Panc1 (cell line): ENCODE measurements at regions not wholly inside any gene's neighbourhood (a gene's known extent, or its start where the extent isn't known, plus 50 kb on each side); places are given as distances from the start of the nearest gene placed in this dataset.

Experiments used
- ATAC-seq: fragments of 200-7000 bp; cut with Tn5 transposase; 2 replicates; pipeline ENCODE4 v1.9.1; 2020; ENCODE audit warnings: mild to moderate bottlenecking, moderate library complexity
- BruUV-seq: library from RNA; stranded (reverse); fragments of 400-500 nt; replicated peaks from 2 replicates; lab custom pipeline; 2021; lab: Mats Ljungman, UMichigan
- CTCF ChIA-PET: fragments of 300-600 bp; sonication (Branson Sonifier 250); formaldehyde crosslinking; loops from one replicate; lab custom pipeline; 2022; ENCODE audit warnings: antibody characterized with exemption; lab: Charles Lee
- POLR2A ChIA-PET: fragments of 300-600 bp; sonication (Branson Sonifier 250); formaldehyde crosslinking; loops from one replicate; lab custom pipeline; 2022; ENCODE audit warnings: antibody characterized with exemption; lab: Charles Lee
- DNase-seq: peaks from one replicate; pipeline ENCODE4 v3.0.0-alpha.2; 2010; ENCODE audit warnings: low read depth, low spot score
- H3K27ac ChIP-seq: 2 replicates; pipeline ENCODE4 v1.5.1; 2011; ENCODE audit warnings: mild to moderate bottlenecking, low read length, inconsistent platforms
- H3K27me3 ChIP-seq: fragments of 200-500 bp; sonication (Bioruptor generic); 2 replicates; pipeline ENCODE4 v1.6.0; 2014; ENCODE audit warnings: low read length, inconsistent platforms; ENCODE audit not compliant: control insufficient read depth, insufficient read depth
- H3K36me3 ChIP-seq: fragments of 200-500 bp; sonication (Bioruptor generic); 2 replicates; pipeline ENCODE4 v1.5.1; 2014; ENCODE audit warnings: inconsistent platforms, mild to moderate bottlenecking, low read length, moderate library complexity; ENCODE audit not compliant: control insufficient read depth, insufficient read depth
- H3K4me1 ChIP-seq: 2 replicates; pipeline ENCODE4 v1.5.1; 2011; ENCODE audit warnings: inconsistent platforms, mild to moderate bottlenecking, low read length, moderate library complexity; ENCODE audit not compliant: control insufficient read depth, insufficient read depth
- H3K4me3 ChIP-seq, 2 experiments: 2 replicates each; pipeline ENCODE4 v1.5.1; 2011 to 2012; ENCODE audit warnings: low read depth in 2 of 2, low read length in 2 of 2, mild to moderate bottlenecking in 2 of 2, inconsistent platforms in 1 of 2, moderate library complexity in 1 of 2
- H3K9me3 ChIP-seq: fragments of 200-500 bp; sonication (Bioruptor generic); 2 replicates; pipeline ENCODE4 v1.5.1; 2014; ENCODE audit warnings: low read depth, mild to moderate bottlenecking, inconsistent platforms, low read length, moderate library complexity; ENCODE audit not compliant: control insufficient read depth, insufficient read depth
- CTCF ChIP-seq: fragments of 450-650 bp; IDR thresholded peaks from 2 replicates; pipeline ENCODE4 v1.5.1; 2017; ENCODE audit warnings: mild to moderate bottlenecking
- POLR2AphosphoS5 ChIP-seq: IDR thresholded peaks from 2 replicates; pipeline ENCODE4 v1.6.1; 2012; ENCODE audit warnings: mild to moderate bottlenecking, low read depth, low read length, moderate library complexity
- SIN3A ChIP-seq: IDR thresholded peaks from 2 replicates; pipeline ENCODE4 v1.6.1; 2012; ENCODE audit warnings: low read depth, mild to moderate bottlenecking, low read length, moderate library complexity, borderline replicate concordance; ENCODE audit not compliant: insufficient read depth
- TCF7L2 ChIP-seq: IDR thresholded peaks from 2 replicates; pipeline ENCODE4 v1.6.1; 2011; ENCODE audit warnings: mild to moderate bottlenecking, low read depth, low read length, inconsistent platforms
- in situ Hi-C: cut with HindIII; loops from 2 replicates; pipeline ENCODE4 v1.10.0; 2016; ENCODE audit warnings: low sequenced_read_pairs, low pct_unique_long_range_greater_than_20kb
- intact Hi-C: fragments of 100-400 bp; cut with micrococcal nuclease; formaldehyde crosslinking; loops from one replicate; pipeline ENCODE4 v1.10.0; 2022; ENCODE audit not compliant: unreplicated experiment
- TF ChIP-seq, protein P1 (sequence below), 2 experiments: IDR thresholded peaks; 2 replicates each; pipeline ENCODE4 v1.6.1; 2011 to 2012; ENCODE audit warnings: low read depth in 2 of 2, control low read depth in 1 of 2, low read length in 1 of 2, mild to moderate bottlenecking in 1 of 2, moderate library complexity in 1 of 2; ENCODE audit not compliant: insufficient read depth in 1 of 2

DNA sequence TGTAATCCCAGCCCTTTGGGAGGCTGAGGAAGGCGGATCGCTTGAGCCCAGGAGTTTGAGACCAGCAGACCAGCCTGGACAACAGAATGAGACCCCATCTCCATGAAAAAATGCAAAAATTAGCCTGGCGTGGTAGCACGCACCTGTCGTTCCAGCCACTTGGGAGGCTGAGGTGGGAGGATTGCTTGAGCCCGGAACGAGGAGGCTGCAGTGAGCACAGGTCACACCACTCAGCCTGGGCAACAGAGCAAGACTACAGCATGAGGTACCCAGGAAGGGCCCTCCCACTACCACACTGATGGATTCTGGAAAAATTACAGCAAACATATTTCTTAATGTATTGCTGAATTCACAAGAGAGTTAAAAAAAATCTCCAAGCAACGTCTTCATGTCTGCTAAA lies 56.3 kb upstream of the HPCAL1 start:
- no TSS peak for BruUV-seq
- Histone ChIP-seq H3K36me3 (no peaks in the 10 kb centered on the region), H3K27me3 (no peaks in the 10 kb centered on the region), H3K9me3 (peaks cover 16% of the 10 kb centered on the region; the same call in 1 of the 2 replicates), H3K4me1 (no peaks in the 10 kb centered on the region), H3K27ac (no peak overlapping the region), H3K4me3 (no peak overlapping the region)
- DNase-seq (no peak), ATAC-seq (no peak)
- intact Hi-C loops: no loop called here
- CTCF ChIA-PET: no interaction called here
- TF ChIP-seq TCF7L2: no peak
- no peak for TF ChIP-seq SIN3A
- TF ChIP-seq CTCF: no peak
- TF ChIP-seq, protein P1, sequence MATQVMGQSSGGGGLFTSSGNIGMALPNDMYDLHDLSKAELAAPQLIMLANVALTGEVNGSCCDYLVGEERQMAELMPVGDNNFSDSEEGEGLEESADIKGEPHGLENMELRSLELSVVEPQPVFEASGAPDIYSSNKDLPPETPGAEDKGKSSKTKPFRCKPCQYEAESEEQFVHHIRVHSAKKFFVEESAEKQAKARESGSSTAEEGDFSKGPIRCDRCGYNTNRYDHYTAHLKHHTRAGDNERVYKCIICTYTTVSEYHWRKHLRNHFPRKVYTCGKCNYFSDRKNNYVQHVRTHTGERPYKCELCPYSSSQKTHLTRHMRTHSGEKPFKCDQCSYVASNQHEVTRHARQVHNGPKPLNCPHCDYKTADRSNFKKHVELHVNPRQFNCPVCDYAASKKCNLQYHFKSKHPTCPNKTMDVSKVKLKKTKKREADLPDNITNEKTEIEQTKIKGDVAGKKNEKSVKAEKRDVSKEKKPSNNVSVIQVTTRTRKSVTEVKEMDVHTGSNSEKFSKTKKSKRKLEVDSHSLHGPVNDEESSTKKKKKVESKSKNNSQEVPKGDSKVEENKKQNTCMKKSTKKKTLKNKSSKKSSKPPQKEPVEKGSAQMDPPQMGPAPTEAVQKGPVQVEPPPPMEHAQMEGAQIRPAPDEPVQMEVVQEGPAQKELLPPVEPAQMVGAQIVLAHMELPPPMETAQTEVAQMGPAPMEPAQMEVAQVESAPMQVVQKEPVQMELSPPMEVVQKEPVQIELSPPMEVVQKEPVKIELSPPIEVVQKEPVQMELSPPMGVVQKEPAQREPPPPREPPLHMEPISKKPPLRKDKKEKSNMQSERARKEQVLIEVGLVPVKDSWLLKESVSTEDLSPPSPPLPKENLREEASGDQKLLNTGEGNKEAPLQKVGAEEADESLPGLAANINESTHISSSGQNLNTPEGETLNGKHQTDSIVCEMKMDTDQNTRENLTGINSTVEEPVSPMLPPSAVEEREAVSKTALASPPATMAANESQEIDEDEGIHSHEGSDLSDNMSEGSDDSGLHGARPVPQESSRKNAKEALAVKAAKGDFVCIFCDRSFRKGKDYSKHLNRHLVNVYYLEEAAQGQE (IDR thresholded peaks at IDR 0.05; ENCODE audit: insufficient read depth in 1 of 2, low read depth in 2 of 2, low read length in 1 of 2): no peak
- TF ChIP-seq POLR2AphosphoS5: no peak
- POLR2A ChIA-PET: interaction anchor here (0.7 kb wide), 1 partner anchor 22 kb away, joined by 4 read pairs; no protein-coding TSS in a partner anchor
- in situ Hi-C loops: no loop called here

DNA sequence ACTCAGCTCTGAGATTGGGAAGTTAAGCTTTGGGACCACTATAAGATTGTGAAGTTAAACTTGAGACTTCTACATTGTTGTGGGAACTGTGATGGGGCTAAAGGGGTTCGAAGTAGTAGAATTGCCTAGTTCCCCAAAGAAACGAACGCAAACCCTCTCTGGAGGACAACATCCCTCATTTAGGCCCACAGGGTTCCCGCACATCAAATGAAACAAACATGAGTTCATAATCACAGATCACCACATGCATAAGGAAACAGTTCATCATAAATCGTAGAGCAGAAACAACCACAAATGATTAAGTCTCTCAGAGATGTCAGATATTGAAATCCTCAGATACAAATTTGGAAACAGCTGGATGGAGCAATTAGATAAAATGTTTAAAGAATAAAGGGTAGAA lies 55.9 kb upstream of the HPCAL1 start:
- intact Hi-C loops: no loop called here

More for the DNA sequence above, 55.9 kb upstream of the HPCAL1 start:
- no peak overlapping the region for H3K27ac ChIP-seq
- in situ Hi-C loops: no loop called here
- peaks cover 16% of the 10 kb centered on the region; the same call in 1 of the 2 replicates for H3K9me3 ChIP-seq
- ChIA-PET CTCF (no interaction called here), POLR2A (interaction anchor here (0.7 kb wide), 1 partner anchor 22 kb away, joined by 4 read pairs; no protein-coding TSS in a partner anchor)
- no peak overlapping the region for H3K4me3 ChIP-seq
- H3K4me1 ChIP-seq: no peaks in the 10 kb centered on the region
- BruUV-seq: no TSS peak
- no peak for TF ChIP-seq CTCF
- TF ChIP-seq SIN3A: no peak
- TF ChIP-seq, protein P1 (IDR thresholded peaks at IDR 0.05; ENCODE audit: insufficient read depth in 1 of 2, low read depth in 2 of 2, low read length in 1 of 2): no peak
- no peak for TF ChIP-seq POLR2AphosphoS5
- no peak for TF ChIP-seq TCF7L2
- no peak for ATAC-seq
- no peaks in the 10 kb centered on the region for H3K27me3 ChIP-seq
- DNase-seq: no peak
- H3K36me3 ChIP-seq: no peaks in the 10 kb centered on the region
